ENCODE measurements at regions not wholly inside any gene's neighbourhood (a gene's known extent, or its start where the extent isn't known, plus 50 kb on each side); places are given as distances from the start of the nearest gene placed in this dataset.
A peak's percentile ranks its signal among the peaks of the same experiment; 100 is the strongest.

DNA sequence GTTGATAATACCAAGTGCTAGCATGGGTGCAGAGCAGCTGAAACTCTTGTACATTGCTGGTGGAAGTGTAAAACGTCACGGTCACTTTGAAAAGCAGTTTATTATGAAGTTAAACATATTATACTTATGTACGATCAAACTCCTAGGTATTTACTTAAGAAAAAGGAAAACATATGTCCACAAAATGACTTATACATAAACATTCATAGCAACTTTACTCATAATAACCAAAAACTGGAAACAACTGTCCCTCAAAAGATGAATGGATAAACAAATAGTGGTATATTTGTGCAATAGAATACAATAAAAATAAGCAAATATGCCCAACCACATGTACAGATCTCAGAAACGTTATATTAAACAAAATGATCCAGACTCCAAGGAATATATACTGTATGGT, 92.3 kb upstream of the TRIO start:
- Histone ChIP-seq H3K9ac (ENCODE audit: low read length) (no peak overlapping the region), H3K36me3 (ENCODE audit: control insufficient read depth, insufficient read depth, low read length) (no peaks in the 10 kb centered on the region), H3K4me1 (ENCODE audit: control insufficient read depth, insufficient read depth, low read length) (no peaks in the 10 kb centered on the region), H3K27me3 (ENCODE audit: control insufficient read depth, insufficient read depth, low read length) (no peaks in the 10 kb centered on the region), H3K4me3 (ENCODE audit: low read length) (no peak overlapping the region), H3K27ac (ENCODE audit: low read depth, low read length) (no peak overlapping the region)

DNA sequence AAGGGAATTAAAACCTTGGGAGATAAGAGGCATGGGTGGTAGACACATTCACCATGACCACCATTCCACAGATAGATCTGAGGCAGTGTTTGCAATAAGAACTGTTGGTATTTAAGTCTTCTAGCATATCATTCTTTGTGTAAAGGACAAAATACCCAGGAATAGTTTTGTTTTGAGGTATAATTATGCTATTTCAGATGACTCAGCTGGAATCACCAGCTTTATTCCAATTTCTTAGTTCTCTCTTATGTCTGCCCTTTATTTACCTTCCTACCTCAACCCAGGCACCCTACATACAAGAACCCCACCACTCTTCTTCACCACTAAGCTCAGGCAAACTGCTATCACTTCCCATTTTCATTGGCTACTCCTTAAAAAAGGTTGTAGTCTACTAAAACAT, 94.7 kb upstream of the TRIO start:
- no peaks in the 10 kb centered on the region for H3K27me3 ChIP-seq (ENCODE audit: control insufficient read depth, insufficient read depth, low read length)
- H3K4me3 ChIP-seq (ENCODE audit: low read length): no peak overlapping the region
- no peaks in the 10 kb centered on the region for H3K36me3 ChIP-seq (ENCODE audit: control insufficient read depth, insufficient read depth, low read length)
- no peak overlapping the region for H3K27ac ChIP-seq (ENCODE audit: low read depth, low read length)
- no peaks in the 10 kb centered on the region for H3K4me1 ChIP-seq (ENCODE audit: control insufficient read depth, insufficient read depth, low read length)
- H3K9ac ChIP-seq (ENCODE audit: low read length): no peak overlapping the region

- no peak overlapping the region for H3K27ac ChIP-seq (ENCODE audit: low read depth, low read length)
- H3K27me3 ChIP-seq (ENCODE audit: control insufficient read depth, insufficient read depth, low read length): no peaks in the 10 kb centered on the region
- no peak overlapping the region for H3K4me3 ChIP-seq (ENCODE audit: low read length)
- H3K4me1 ChIP-seq (ENCODE audit: control insufficient read depth, insufficient read depth, low read length): peaks cover 7% of the 10 kb centered on the region
- H3K9ac ChIP-seq (ENCODE audit: low read length): no peak overlapping the region
- no peaks in the 10 kb centered on the region for H3K36me3 ChIP-seq (ENCODE audit: control insufficient read depth, insufficient read depth, low read length)
Measured at GRCh38 chr5:14041528-14042192, 97.2 kb upstream of the DNAH5 start.

GRCh38 chr5:14040542-14040941, 96.1 kb upstream of the DNAH5 start:
- H3K27me3 ChIP-seq (ENCODE audit: control insufficient read depth, insufficient read depth, low read length): no peaks in the 10 kb centered on the region
- no peaks in the 10 kb centered on the region for H3K36me3 ChIP-seq (ENCODE audit: control insufficient read depth, insufficient read depth, low read length)
- no peak overlapping the region for H3K27ac ChIP-seq (ENCODE audit: low read depth, low read length)
- no peak overlapping the region for H3K9ac ChIP-seq (ENCODE audit: low read length)
- peaks cover 13% of the 10 kb centered on the region for H3K4me1 ChIP-seq (ENCODE audit: control insufficient read depth, insufficient read depth, low read length)
- no peak overlapping the region for H3K4me3 ChIP-seq (ENCODE audit: low read length)

DNA sequence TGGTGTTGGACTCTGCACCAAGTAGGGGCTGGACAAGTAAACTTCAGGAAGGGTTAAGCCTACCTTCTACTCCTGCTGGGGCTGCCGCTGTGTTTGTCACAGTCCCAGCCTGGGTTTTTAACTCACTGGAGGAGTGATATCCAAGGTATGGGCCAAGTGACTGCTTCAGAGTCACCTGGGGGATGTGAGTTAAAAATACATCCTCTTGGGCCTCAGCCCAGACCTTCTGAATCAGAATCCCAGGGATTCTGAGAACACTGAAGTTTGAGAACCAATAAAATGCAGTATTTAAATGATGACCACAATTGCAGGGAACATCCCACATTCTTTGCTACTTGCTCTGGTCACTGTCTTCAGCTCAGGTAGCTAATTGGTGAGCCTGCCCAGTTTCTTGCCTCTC, 95.1 kb upstream of the DNAH5 start:
- peaks cover 16% of the 10 kb centered on the region for H3K4me1 ChIP-seq (ENCODE audit: control insufficient read depth, insufficient read depth, low read length)
- H3K4me3 ChIP-seq (ENCODE audit: low read length): no peak overlapping the region
- no peak overlapping the region for H3K9ac ChIP-seq (ENCODE audit: low read length)
- no peak overlapping the region for H3K27ac ChIP-seq (ENCODE audit: low read depth, low read length)
- H3K27me3 ChIP-seq (ENCODE audit: control insufficient read depth, insufficient read depth, low read length): no peaks in the 10 kb centered on the region
- H3K36me3 ChIP-seq (ENCODE audit: control insufficient read depth, insufficient read depth, low read length): no peaks in the 10 kb centered on the region

GRCh38 chr5:14039063-14039462, 94.6 kb upstream of the DNAH5 start:
- Histone ChIP-seq H3K27ac (ENCODE audit: low read depth, low read length) (no peak overlapping the region), H3K27me3 (ENCODE audit: control insufficient read depth, insufficient read depth, low read length) (no peaks in the 10 kb centered on the region), H3K4me1 (ENCODE audit: control insufficient read depth, insufficient read depth, low read length) (peaks cover 16% of the 10 kb centered on the region), H3K9ac (ENCODE audit: low read length) (no peak overlapping the region), H3K36me3 (ENCODE audit: control insufficient read depth, insufficient read depth, low read length) (no peaks in the 10 kb centered on the region), H3K4me3 (ENCODE audit: low read length) (no peak overlapping the region)

DNA sequence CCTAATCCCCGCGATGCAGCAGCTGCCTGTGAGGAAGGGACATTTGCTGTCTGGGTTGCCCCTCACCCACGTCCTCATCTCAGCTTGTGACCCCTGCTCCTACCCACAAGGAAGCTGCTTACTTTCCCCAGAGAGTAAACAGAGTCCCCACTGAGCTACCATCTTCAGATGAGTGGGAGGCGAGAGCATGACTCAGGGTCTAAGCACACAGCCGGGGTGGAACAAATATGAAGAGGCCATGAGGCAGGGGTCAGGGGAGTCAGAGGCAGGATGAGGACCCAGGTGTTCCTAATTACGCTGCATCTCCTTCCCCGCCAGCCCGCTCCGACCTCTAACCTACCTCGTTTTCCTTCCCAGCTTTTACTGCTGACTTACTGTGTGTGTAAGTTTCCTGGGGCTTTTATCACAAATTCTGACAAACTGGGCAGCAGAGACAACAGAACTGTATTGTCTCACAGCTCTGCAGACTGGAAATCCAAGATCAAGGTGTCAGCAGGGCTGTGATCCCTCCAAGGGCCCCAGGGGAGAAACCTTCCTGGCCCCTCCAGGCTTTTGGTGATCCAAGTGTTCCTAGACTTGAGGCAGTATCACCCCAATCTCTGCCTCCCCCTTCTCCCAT, 94.0 kb upstream of the DNAH5 start:
- no peak overlapping the region for H3K27ac ChIP-seq (ENCODE audit: low read depth, low read length)
- no peak overlapping the region for H3K4me3 ChIP-seq (ENCODE audit: low read length)
- no peaks in the 10 kb centered on the region for H3K36me3 ChIP-seq (ENCODE audit: control insufficient read depth, insufficient read depth, low read length)
- no peak overlapping the region for H3K9ac ChIP-seq (ENCODE audit: low read length)
- no peaks in the 10 kb centered on the region for H3K27me3 ChIP-seq (ENCODE audit: control insufficient read depth, insufficient read depth, low read length)
- H3K4me1 ChIP-seq (ENCODE audit: control insufficient read depth, insufficient read depth, low read length): peaks cover 16% of the 10 kb centered on the region

DNA sequence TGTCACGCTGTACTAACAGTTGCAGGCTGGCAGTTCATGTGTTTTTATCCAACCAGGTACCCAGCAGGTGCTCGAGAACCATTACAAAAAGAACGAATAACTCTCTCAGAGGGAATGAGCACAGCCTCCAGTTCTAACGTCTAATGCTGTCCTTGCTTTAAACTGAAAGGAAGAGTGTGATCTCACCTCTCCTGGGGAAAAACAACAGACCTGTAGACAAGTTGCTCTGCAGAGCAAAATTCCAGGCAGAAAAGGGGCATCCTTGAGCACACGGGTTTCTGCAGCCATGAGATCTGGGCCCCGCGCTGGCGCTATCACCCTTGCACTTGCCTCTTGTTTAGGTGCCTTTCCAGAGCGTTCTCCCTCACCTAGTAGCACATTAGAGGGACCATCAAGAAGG, 92.5 kb upstream of the DNAH5 start:
- Histone ChIP-seq H3K4me3 (ENCODE audit: low read length) (peak overlapping the region; percentile 7), H3K4me1 (ENCODE audit: control insufficient read depth, insufficient read depth, low read length) (peaks cover 16% of the 10 kb centered on the region), H3K27ac (ENCODE audit: low read depth, low read length) (peak overlapping the region; percentile 48)

GRCh38 chr5:14036514-14036913, 92.0 kb upstream of the DNAH5 start:
- Histone ChIP-seq H3K9ac (ENCODE audit: low read length) (no peak overlapping the region), H3K4me3 (ENCODE audit: low read length) (peak overlapping the region; percentile 13), H3K36me3 (ENCODE audit: control insufficient read depth, insufficient read depth, low read length) (no peaks in the 10 kb centered on the region), H3K4me1 (ENCODE audit: control insufficient read depth, insufficient read depth, low read length) (peaks cover 16% of the 10 kb centered on the region), H3K27ac (ENCODE audit: low read depth, low read length) (peak overlapping the region; percentile 48), H3K27me3 (ENCODE audit: control insufficient read depth, insufficient read depth, low read length) (no peaks in the 10 kb centered on the region)

More for the DNA sequence above, 92.5 kb upstream of the DNAH5 start:
- Histone ChIP-seq H3K9ac (ENCODE audit: low read length) (no peak overlapping the region), H3K27me3 (ENCODE audit: control insufficient read depth, insufficient read depth, low read length) (no peaks in the 10 kb centered on the region), H3K36me3 (ENCODE audit: control insufficient read depth, insufficient read depth, low read length) (no peaks in the 10 kb centered on the region)

GRCh38 chr5:14035859-14036503, 91.5 kb upstream of the DNAH5 start:
- no peak overlapping the region for H3K9ac ChIP-seq (ENCODE audit: low read length)
- H3K4me1 ChIP-seq (ENCODE audit: control insufficient read depth, insufficient read depth, low read length): peaks cover 16% of the 10 kb centered on the region
- no peaks in the 10 kb centered on the region for H3K36me3 ChIP-seq (ENCODE audit: control insufficient read depth, insufficient read depth, low read length)
- H3K4me3 ChIP-seq (ENCODE audit: low read length): peak overlapping the region; percentile 25
- H3K27me3 ChIP-seq (ENCODE audit: control insufficient read depth, insufficient read depth, low read length): no peaks in the 10 kb centered on the region
- H3K27ac ChIP-seq (ENCODE audit: low read depth, low read length): peak overlapping the region; percentile 48

- Histone ChIP-seq H3K27ac (ENCODE audit: low read depth, low read length) (no peak overlapping the region), H3K9ac (ENCODE audit: low read length) (no peak overlapping the region), H3K4me1 (ENCODE audit: control insufficient read depth, insufficient read depth, low read length) (peaks cover 16% of the 10 kb centered on the region)
Measured at GRCh38 chr5:14034963-14035362, 90.5 kb upstream of the DNAH5 start.

GRCh38 chr5:14032918-14033317, 88.4 kb upstream of the DNAH5 start:
- no peaks in the 10 kb centered on the region for H3K36me3 ChIP-seq (ENCODE audit: control insufficient read depth, insufficient read depth, low read length)

More at GRCh38 chr5:14034963-14035362, 90.5 kb upstream of the DNAH5 start:
- Histone ChIP-seq H3K4me3 (ENCODE audit: low read length) (no peak overlapping the region), H3K36me3 (ENCODE audit: control insufficient read depth, insufficient read depth, low read length) (no peaks in the 10 kb centered on the region), H3K27me3 (ENCODE audit: control insufficient read depth, insufficient read depth, low read length) (no peaks in the 10 kb centered on the region)

More at GRCh38 chr5:14032918-14033317, 88.4 kb upstream of the DNAH5 start:
- peaks cover 16% of the 10 kb centered on the region for H3K4me1 ChIP-seq (ENCODE audit: control insufficient read depth, insufficient read depth, low read length)
- H3K4me3 ChIP-seq (ENCODE audit: low read length): no peak overlapping the region
- no peak overlapping the region for H3K27ac ChIP-seq (ENCODE audit: low read depth, low read length)
- no peak overlapping the region for H3K9ac ChIP-seq (ENCODE audit: low read length)
- H3K27me3 ChIP-seq (ENCODE audit: control insufficient read depth, insufficient read depth, low read length): no peaks in the 10 kb centered on the region
